Natural killer cell treated with Interleukin-12 subunit alpha and Interleukin-12 subunit beta and Interleukin-15 and Interleukin-18, amount 100 ng/mL, for 72 hours (primary cell): ENCODE measurements at regions not wholly inside any gene's neighbourhood (a gene's known extent, or its start where the extent isn't known, plus 50 kb on each side); places are given as distances from the start of the nearest gene placed in this dataset.

Experiments used
- ATAC-seq, 2 donors: fragments of 150-1000 bp; cut with Tn5 transposase in 1 of 2; sonication (Bioruptor Pico), chemical (Tn5 transposase) in 1 of 2; 2 replicates each; pipeline ENCODE4 v1.10.0; 2021
- DNase-seq: peaks from one replicate; pipeline ENCODE4 v3.0.0; 2022; ENCODE audit warnings: low spot score
- H3K27ac Mint-ChIP-seq, 2 donors: 1 replicate in 1 of 2; 2 replicates in 1 of 2; pipeline ENCODE4 v1.8.0; 2022; ENCODE audit warnings: mixed read lengths in 2 of 2, mild to moderate bottlenecking in 1 of 2, moderate library complexity in 1 of 2
- H3K27me3 Mint-ChIP-seq, 2 donors: 1 replicate in 1 of 2; 2 replicates in 1 of 2; pipeline ENCODE4 v1.8.0; 2022; ENCODE audit warnings: mixed read lengths in 2 of 2
- H3K36me3 Mint-ChIP-seq: one replicate; pipeline ENCODE4 v1.8.0; 2022; ENCODE audit warnings: mixed read lengths
- H3K4me1 Mint-ChIP-seq, 2 donors: 1 replicate in 1 of 2; 2 replicates in 1 of 2; pipeline ENCODE4 v1.8.0; 2022; ENCODE audit warnings: low read depth in 2 of 2, mixed read lengths in 2 of 2, mild to moderate bottlenecking in 1 of 2
- H3K4me3 Mint-ChIP-seq: one replicate; pipeline ENCODE4 v1.8.0; 2022; ENCODE audit warnings: mixed read lengths
- H3K9me3 Mint-ChIP-seq: 2 replicates; pipeline ENCODE4 v1.8.0; 2022; ENCODE audit warnings: mixed read lengths

DNA sequence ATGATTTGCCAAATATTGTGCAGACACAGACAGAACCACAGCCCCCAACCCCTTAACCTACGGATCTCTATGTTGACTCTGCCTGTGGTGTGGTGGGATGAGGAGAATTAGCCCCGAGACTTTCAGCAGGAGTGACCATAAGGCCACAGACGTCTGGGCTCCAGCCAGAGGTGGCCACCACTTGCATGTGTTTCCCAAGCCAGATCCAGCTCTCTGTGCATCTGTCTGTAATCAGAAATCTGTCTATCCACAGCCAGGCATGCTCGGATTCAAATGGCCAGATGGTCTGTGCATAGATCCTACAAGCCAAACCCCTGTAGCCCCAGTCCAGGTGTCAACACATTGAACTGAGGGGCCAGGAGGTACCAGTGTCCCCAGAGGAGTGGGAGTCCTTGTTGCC lies 140.6 kb downstream of the SYF2 start:
- H3K27me3 Mint-ChIP-seq: peaks cover 8 to 45% of the 10 kb centered on the region in 2 donors
- DNase-seq (no peak), ATAC-seq (no peak)
- H3K4me3 Mint-ChIP-seq: no peak overlapping the region
- no peaks in the 10 kb centered on the region for H3K9me3 Mint-ChIP-seq
- H3K4me1 Mint-ChIP-seq: peaks cover 22 to 36% of the 10 kb centered on the region in 2 donors
- H3K27ac Mint-ChIP-seq: peak overlapping the region in 1 of 2 donors; percentile 31
- H3K36me3 Mint-ChIP-seq: no peaks in the 10 kb centered on the region

DNA sequence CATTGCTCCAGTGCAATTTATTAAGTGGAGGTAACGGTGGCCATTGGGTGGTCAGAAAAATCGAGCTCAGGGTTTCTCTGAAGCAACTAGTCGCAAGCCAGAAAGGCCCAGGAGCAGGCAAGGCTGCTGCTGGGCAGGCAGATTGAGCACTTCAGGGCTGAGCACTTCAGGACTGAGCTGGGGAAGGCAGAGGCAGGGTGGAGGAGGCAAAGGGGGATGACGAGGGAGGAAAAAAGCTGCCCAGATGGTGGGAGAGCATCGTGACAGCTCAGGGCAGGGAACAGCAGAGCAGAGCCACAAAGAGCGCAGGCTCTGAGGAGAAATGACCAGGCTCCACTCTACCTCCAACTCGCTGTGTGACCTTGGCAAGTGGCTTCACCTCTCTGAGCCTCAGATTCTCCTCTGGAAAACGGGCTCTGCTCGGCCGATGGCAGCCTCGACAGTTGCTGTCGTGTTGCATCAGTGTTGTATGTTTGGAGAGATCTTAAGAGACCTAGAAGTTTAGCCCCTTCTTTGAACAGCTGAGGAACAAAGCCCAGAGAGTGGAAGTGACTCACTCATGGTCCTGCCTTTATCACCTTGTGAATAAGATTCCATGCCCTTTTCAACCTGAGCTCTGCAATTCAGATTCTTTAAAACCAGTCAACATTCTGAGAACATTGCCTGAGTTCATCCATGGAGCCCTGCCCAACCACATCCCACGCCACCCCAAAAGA lies 141.4 kb downstream of the SYF2 start:
- H3K36me3 Mint-ChIP-seq: no peaks in the 10 kb centered on the region
- H3K27ac Mint-ChIP-seq: no peak overlapping the region

DNA sequence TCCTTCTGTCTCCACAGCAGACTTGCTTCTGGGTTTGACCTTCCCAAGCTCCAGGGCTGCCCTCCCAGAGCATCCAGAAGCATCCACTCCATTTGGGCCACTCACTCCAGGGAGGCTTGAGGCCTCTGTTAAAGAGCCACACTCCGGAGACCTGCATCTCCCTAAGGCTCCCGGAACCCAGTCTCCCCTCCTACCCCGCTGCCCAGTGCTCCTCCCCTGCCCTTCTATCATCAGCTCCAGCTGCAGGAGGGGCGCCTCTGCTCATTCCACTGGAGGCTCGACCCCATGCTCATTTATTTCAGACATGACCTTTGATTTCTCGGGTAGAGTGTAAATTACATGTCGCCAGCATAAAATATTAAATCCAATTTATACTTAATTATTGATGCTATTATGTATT lies 142.5 kb downstream of the SYF2 start:
- peaks cover 8 to 49% of the 10 kb centered on the region in 2 donors for H3K27me3 Mint-ChIP-seq
- peaks cover 3 to 19% of the 10 kb centered on the region in 2 donors for H3K4me1 Mint-ChIP-seq
- H3K4me3 Mint-ChIP-seq: no peak overlapping the region
- no peak overlapping the region for H3K27ac Mint-ChIP-seq
- no peaks in the 10 kb centered on the region for H3K36me3 Mint-ChIP-seq
- no peak for DNase-seq
- no peak for ATAC-seq
- H3K9me3 Mint-ChIP-seq: no peaks in the 10 kb centered on the region

More for the DNA sequence above, 141.4 kb downstream of the SYF2 start:
- ATAC-seq: no peak
- Mint-ChIP-seq H3K4me3 (no peak overlapping the region), H3K27me3 (peaks cover 8 to 43% of the 10 kb centered on the region in 2 donors), H3K4me1 (peaks cover 14 to 28% of the 10 kb centered on the region in 2 donors), H3K9me3 (no peaks in the 10 kb centered on the region)
- no peak for DNase-seq

DNA sequence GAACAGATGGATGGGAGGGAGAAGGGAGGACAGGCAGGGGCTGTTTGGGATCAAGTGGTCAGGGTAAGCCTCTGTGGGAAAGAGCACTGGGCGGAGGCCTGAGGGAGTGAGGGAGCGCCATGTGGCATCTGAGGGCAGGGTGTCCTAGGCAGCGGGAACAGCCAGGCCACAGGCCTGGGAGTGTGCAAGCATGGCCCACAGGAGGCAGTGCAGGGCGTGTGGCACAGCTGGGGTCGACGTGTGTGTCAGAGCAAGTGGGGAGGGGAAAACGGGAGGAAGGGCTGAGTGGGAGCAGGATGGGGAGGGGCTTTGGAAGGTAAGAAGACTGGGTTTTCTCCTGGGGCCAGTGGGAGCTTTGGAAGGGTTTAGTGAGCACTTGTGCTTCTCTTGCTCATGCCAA lies 143.4 kb downstream of the SYF2 start:
- no peak for ATAC-seq
- peaks cover 0 to 15% of the 10 kb centered on the region in 2 donors for H3K4me1 Mint-ChIP-seq
- peak overlapping the region in 1 of 2 donors; percentile 1 for H3K27ac Mint-ChIP-seq
- peak; percentile 38 for DNase-seq
- no peak overlapping the region for H3K4me3 Mint-ChIP-seq
- peaks cover 8 to 51% of the 10 kb centered on the region in 2 donors for H3K27me3 Mint-ChIP-seq
- H3K9me3 Mint-ChIP-seq: no peaks in the 10 kb centered on the region
- no peaks in the 10 kb centered on the region for H3K36me3 Mint-ChIP-seq

DNA sequence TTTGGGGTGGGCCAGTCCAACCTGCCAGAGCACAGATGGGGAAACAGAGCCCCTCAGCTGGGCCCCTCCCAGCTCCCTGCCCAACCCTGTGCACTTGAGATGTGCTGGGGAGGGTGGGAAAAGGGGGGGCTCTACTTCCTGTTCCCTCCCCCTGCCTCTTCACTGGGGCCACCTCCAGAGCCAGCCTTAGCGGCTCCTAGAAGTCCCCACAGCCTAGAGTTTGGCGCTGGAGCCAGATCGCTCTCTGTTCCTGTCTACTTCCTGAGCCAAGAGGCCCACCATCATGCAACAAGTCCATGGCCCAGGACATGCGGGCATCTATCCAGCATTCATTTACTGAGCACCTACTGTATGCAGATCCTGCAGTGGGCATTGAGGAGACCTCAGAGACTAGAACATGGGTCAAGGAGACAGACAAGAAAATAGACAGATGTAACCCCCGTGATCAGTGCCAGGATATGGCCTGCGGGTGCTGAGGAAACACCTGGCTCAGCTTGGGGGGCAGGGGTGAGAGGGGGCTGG lies 144.1 kb downstream of the SYF2 start:
- Mint-ChIP-seq H3K27me3 (peaks cover 8 to 46% of the 10 kb centered on the region in 2 donors), H3K9me3 (no peaks in the 10 kb centered on the region), H3K27ac (peak overlapping the region in 1 of 2 donors; percentile 1), H3K4me3 (no peak overlapping the region), H3K4me1 (peaks cover 0 to 13% of the 10 kb centered on the region in 2 donors), H3K36me3 (no peaks in the 10 kb centered on the region)
- DNase-seq (no peak), ATAC-seq (no peak)

DNA sequence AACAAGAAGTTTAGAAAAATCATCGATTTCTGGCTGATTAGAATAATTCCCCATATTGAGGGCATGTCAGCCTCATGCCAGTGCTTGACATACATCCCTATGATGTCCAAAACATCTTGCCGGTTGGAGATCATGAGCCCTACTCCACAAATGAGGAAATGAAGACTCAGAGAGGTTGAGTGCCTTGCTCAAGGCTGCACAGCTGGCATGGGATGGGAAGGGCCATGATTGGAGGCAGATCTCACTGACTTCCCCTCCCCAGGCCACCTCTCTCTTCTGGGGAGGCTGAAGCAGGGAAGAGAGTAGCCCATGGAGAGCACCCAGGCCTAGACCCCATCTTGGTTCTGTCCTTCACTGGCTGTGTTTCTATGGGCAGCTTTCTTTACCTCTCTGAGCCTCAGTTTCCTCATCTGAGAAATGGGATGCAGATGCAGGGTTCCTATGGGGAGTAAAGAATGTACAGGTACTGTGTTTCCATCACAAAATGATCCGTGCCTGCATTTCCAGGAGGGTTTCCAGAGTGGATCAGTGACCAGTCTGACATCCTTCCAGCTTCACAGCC lies 145.7 kb downstream of the SYF2 start:
- DNase-seq (no peak), ATAC-seq (no peak)
- Mint-ChIP-seq H3K4me3 (no peak overlapping the region), H3K27ac (no peak overlapping the region), H3K27me3 (peaks cover 3 to 43% of the 10 kb centered on the region in 2 donors), H3K4me1 (peaks cover 0 to 18% of the 10 kb centered on the region in 2 donors), H3K36me3 (no peaks in the 10 kb centered on the region), H3K9me3 (no peaks in the 10 kb centered on the region)

DNA sequence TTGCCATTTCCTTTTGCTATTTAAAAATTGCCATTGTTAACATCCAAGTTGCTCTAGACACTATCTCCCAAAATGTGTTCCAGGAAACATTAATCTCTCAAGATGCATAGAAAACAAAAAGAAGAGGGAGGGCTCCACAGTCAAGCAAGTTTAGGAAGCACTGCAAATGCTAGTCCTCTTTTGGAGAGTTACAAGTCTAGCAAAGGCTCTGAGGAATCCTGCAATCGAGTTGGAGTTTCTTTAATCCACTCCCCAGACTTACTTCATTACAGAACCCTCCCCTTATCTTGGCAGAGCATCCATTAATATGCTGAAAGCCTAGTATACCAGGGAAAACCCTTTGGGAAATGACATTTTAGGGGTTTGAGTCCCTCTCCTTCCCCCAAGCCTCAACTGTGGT lies 147.9 kb downstream of the SYF2 start:
- ATAC-seq (no peak), DNase-seq (no peak)
- H3K9me3 Mint-ChIP-seq: no peaks in the 10 kb centered on the region
- no peaks in the 10 kb centered on the region for H3K36me3 Mint-ChIP-seq
- H3K27ac Mint-ChIP-seq: no peak overlapping the region
- H3K4me1 Mint-ChIP-seq: peaks cover 10 to 33% of the 10 kb centered on the region in 2 donors
- H3K4me3 Mint-ChIP-seq: no peak overlapping the region
- peaks cover 0 to 35% of the 10 kb centered on the region in 2 donors for H3K27me3 Mint-ChIP-seq

DNA sequence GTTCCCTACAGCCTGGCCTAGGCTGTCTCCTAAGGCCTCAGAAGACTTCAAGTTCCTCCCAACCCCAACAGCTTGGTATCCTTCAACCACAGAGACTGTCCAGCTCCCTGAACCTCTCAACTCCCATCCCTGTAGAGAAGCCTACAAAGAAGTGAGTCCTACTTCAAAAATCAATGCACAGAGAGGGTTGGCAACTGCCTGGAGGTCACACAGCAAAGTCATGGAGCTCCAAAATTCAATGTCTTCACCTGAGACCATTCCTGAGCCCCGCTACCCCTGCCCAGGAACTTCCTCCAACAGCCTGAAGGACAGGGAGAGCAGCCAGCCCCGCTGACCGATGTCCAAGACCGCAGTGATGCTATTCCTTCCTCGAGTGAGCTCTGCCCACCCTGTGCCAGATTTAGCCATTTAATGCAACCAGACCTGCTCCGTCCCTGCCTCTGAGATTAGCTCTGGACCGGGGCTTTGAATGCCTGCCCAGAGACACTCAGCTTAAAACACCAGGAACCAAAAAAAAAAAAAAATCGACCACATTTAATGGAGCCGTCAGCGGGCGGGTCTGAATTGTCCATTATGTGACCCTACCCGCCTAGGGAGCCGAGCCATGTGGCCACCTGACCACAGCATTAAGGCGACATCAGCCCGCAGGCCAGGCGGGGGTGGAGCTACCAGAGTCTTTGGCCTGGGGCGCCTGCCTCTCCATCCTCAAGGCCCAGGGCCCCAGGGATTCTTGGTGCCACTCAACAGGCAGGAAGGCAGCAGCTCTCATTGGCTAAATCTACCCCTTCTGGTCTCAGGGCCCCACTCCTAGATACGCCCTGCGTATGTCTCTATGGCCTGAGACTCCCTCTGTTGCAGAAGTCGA lies 148.6 kb downstream of the SYF2 start:
- H3K4me1 Mint-ChIP-seq: peaks cover 10 to 30% of the 10 kb centered on the region in 2 donors
- no peaks in the 10 kb centered on the region for H3K9me3 Mint-ChIP-seq
- H3K36me3 Mint-ChIP-seq: no peaks in the 10 kb centered on the region
- H3K27me3 Mint-ChIP-seq: peaks cover 0 to 33% of the 10 kb centered on the region in 2 donors
- no peak for DNase-seq
- no peak for ATAC-seq
- H3K27ac Mint-ChIP-seq: peak overlapping the region in 1 of 2 donors; percentile 51
- no peak overlapping the region for H3K4me3 Mint-ChIP-seq

DNA sequence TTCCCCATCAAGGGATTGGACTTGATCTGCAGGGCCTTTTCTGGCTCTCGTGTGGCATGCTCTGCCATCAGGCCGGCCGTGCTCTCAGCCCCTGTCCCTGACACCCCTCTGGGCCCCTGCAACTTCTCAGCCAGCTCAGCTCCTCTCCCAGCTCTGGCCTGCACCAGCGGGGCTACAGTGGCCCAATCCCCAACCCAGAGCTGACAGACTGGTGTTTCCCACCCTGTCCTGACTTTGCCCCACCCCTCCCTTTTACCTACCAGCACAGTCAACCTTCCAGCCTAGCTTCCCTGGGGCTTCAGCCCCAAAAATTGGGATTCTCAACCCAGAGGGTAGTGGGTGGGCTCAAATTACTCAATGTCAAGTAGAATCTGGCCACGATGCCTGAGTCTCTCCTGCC lies 149.3 kb downstream of the SYF2 start:
- no peak overlapping the region for H3K4me3 Mint-ChIP-seq
- peaks cover 0 to 28% of the 10 kb centered on the region in 2 donors for H3K27me3 Mint-ChIP-seq
- H3K36me3 Mint-ChIP-seq: no peaks in the 10 kb centered on the region
- H3K27ac Mint-ChIP-seq: peak overlapping the region in 1 of 2 donors; percentile 51
- peaks cover 10 to 24% of the 10 kb centered on the region in 2 donors for H3K4me1 Mint-ChIP-seq
- H3K9me3 Mint-ChIP-seq: no peaks in the 10 kb centered on the region
- ATAC-seq (no peak), DNase-seq (no peak)

DNA sequence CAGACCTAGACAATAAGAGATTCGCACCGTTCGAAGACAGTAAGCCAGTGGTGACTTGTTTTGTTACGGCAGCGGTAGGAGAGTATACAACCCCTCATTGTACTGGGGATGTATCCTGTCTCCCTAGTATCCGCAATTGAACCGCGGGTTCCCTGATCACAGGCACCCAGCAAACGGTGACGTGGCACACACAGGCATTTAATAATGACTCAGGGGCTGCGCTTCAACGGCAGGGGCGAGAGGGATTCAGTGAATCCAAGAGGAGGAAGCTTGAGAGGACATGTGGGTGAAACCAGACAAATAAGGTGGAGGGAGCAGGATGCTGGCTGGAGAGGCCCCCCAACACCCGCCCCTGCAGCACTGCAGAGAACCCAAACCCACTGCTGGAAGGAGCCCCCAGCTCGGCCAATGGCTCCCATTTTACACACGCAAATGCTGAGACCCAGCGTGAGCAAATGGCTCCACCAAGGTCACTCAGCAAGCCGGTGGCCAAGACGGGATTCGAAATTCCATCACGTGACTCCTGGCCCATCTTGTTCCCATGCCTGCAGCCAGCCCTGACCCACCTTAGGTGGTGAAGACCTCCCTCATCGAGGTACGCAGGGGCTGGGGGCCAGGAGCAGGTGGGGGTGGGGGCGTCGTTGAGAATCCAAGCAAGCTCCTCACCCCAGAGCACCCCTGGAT lies 149.9 kb downstream of the SYF2 start:
- Mint-ChIP-seq H3K4me3 (no peak overlapping the region), H3K9me3 (no peaks in the 10 kb centered on the region), H3K4me1 (peaks cover 10 to 21% of the 10 kb centered on the region in 2 donors), H3K27ac (no peak overlapping the region), H3K36me3 (no peaks in the 10 kb centered on the region), H3K27me3 (peaks cover 0 to 25% of the 10 kb centered on the region in 2 donors)
- DNase-seq (no peak), ATAC-seq (no peak)

DNA sequence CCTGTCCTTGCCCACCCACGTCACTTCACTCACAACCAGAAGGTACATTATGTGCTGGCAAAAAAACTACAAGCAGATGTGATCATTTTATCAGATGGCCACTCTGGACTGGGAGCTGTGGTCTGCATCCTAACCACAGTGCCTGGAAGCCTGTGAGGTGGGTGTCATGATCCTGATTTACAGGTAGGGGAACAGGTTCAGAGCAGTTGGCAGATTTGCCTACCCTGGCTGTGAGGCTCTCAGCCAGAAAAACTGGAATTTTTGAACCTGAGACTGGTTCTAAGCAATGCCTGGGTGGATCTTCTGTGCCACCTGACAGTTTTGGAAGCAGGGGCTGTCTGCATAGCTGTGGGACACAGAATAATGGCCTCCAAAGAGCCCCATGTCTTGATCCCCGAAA lies 150.8 kb downstream of the SYF2 start:
- no peaks in the 10 kb centered on the region for H3K36me3 Mint-ChIP-seq
- H3K4me1 Mint-ChIP-seq: peaks cover 10 to 21% of the 10 kb centered on the region in 2 donors
- ATAC-seq: no peak
- H3K27ac Mint-ChIP-seq: peak overlapping the region in 1 of 2 donors; percentile 11
- DNase-seq: no peak
- peaks cover 0 to 22% of the 10 kb centered on the region in 2 donors for H3K27me3 Mint-ChIP-seq
- no peaks in the 10 kb centered on the region for H3K9me3 Mint-ChIP-seq
- no peak overlapping the region for H3K4me3 Mint-ChIP-seq

DNA sequence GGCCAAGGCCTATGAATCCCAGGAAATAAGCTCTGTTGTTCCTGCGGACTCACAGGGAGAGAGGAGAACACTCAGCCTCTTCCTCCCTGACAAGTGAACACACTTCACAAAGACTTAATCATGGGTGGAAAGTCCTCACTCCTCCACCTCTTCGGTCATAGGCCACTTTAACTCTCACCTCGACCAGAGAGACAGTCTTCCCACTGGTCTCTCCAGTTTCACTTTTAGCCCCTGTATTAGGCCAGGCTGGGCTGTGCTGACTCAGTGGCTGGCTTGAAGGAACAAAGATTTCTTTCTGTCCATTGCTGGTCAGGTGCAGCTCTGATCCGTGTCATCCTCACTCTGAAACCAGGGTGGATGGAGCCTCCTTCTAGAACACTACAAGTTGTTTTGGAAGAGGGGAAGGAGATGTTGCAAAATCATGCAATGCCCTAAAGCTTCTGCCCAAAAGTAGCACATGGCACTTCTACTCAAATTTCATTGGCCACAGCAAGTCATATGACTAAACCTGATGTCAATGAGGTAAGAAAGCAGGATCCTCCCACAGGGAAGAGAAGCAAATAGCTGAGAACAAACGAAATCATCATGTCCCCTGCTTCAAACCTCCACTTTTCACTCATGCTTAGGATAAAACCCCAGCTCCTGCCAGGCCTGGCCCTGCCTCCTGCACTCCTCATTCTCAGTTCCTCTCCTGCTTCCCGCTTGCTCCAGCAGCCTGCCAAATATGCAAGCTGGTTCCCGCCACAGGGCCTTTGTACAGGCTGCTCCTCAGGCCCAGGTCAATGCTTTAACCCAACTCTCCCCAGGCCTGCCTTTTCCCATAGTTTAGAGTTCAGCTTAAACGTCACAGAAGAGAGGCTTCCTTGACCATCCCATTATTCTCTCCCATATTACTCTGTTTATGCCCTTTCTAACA lies 150.5 kb upstream of the RUNX3 start:
- no peak for DNase-seq
- no peak overlapping the region for H3K4me3 Mint-ChIP-seq
- peak; percentile 72 to 92 for ATAC-seq

More for the DNA sequence above, 150.5 kb upstream of the RUNX3 start:
- peak overlapping the region in 1 of 2 donors; percentile 11 for H3K27ac Mint-ChIP-seq
- H3K9me3 Mint-ChIP-seq: no peaks in the 10 kb centered on the region
- peaks cover 10 to 21% of the 10 kb centered on the region in 2 donors for H3K4me1 Mint-ChIP-seq
- H3K36me3 Mint-ChIP-seq: no peaks in the 10 kb centered on the region
- H3K27me3 Mint-ChIP-seq: peaks cover 0 to 22% of the 10 kb centered on the region in 2 donors
